ENCODE measurements at regions not wholly inside any gene's neighbourhood (a gene's known extent, or its start where the extent isn't known, plus 50 kb on each side); places are given as distances from the start of the nearest gene placed in this dataset.
"Not testable (repeated sequence)": the region's sequence is repeated elsewhere in the genome, so short reads cannot be mapped to it uniquely, and the experiment has no call there.

DNA sequence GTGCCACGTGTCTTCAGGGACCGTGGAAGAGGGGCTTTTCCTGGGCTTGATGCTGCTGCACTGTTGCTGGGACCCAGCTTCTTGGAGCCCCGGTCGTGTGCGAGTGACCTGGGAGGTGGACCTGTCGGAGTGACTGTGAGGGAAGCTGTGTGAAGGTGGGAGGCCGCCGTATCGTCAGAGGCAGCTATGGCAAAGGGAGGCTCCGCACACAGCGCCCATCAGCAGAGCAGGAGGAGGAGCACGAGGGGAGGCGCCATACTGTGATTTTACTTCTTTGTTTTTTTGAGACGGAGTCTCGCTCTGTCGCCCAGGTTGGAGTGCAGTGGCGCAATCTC lies 171.0 kb downstream of the LAT start:
- H3K36me3 ChIP-seq (ENCODE audit: control insufficient read depth in 1 of 2, insufficient read depth in 2 of 2, low read length in 1 of 2); H3K9me3 ChIP-seq (ENCODE audit: control insufficient read depth, low read length); H3K4me1 ChIP-seq (ENCODE audit: control insufficient read depth in 1 of 2, insufficient read depth in 2 of 2, low read length in 2 of 2); ATAC-seq (ENCODE audit: low FRiP score); H3K27me3 ChIP-seq (ENCODE audit: control insufficient read depth in 1 of 2, insufficient read depth in 2 of 2, low read length in 1 of 2); intact Hi-C loops (cut with DNase I); H3K27ac ChIP-seq (ENCODE audit: low read depth in 1 of 2, low read length in 2 of 2); H3K4me3 ChIP-seq (ENCODE audit: low read length in 2 of 2): not testable (repeated sequence)
- WGBS, 2 donors: 97 to 100% methylated on average over 17 of the region's 17 CpGs
- peak in 1 of 2 donors; percentile 42 for DNase-seq

DNA sequence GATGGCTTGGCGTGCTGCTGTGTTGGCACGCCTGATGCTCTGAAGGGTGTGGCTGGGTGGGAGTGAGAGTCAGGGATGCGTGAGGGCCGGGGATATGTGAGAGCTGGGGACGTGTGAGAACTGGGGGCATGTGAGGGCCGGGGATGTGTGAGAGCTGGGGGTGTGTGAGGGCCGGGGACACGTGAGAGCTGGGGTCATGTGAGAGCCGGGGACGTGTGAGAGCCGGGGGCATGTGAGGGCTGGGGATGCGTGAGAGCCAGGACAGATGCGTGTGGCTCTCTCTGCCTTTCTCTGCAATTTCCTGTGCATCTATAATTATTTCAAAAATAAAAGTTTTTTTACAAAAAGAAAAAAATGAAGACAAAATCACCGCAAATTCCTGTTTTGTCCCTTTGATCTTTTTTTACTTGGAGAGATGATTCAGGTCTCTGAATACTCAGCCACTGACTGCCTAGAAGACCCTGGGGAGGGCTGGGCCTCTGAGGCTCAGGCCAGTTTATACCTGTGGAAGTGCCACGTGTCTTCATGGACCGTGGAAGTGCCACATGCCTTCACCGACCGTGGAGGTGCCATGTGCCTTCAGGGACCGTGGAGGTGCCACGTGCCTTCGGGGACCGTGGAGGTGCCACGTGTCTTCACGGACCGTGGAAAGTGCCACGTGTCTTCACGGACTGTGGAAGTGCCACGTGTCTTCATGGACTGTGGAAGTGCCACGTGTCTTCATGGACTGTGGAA lies 170.4 kb downstream of the LAT start:
- H3K27ac ChIP-seq (ENCODE audit: low read depth in 1 of 2, low read length in 2 of 2); intact Hi-C loops (cut with DNase I); H3K4me3 ChIP-seq (ENCODE audit: low read length in 2 of 2); H3K9me3 ChIP-seq (ENCODE audit: control insufficient read depth, low read length); H3K4me1 ChIP-seq (ENCODE audit: control insufficient read depth in 1 of 2, insufficient read depth in 2 of 2, low read length in 2 of 2); H3K27me3 ChIP-seq (ENCODE audit: control insufficient read depth in 1 of 2, insufficient read depth in 2 of 2, low read length in 1 of 2); H3K36me3 ChIP-seq (ENCODE audit: control insufficient read depth in 1 of 2, insufficient read depth in 2 of 2, low read length in 1 of 2); ATAC-seq (ENCODE audit: low FRiP score): not testable (repeated sequence)
- WGBS, 2 donors: 86 to 90% methylated on average over 29 of the region's 29 CpGs
- DNase-seq: peak in 1 of 2 donors; percentile 52

DNA sequence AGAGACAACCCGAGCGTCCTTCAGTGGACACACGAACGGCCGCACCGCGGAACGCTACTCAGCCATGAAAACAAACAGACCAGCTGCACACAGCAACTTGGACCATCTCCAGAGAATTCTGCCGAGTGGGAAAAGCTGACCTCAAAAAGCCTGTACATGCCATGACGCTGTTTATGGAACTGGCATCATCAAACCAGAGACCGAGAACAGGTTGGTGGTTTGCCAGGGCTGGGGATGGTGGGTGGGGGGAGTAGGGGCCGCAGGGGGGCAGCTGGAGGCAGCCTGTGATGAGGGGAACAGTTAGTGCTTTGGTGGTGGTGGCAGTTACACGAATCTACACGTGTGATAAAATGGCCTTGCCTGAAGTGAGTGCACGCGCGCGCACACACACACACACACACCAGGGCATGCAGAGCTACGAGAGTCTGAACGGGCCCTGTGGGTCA lies 169.8 kb downstream of the LAT start:
- ATAC-seq (ENCODE audit: low FRiP score): no peak
- no peak overlapping the region for H3K27ac ChIP-seq (ENCODE audit: low read depth in 1 of 2, low read length in 2 of 2)

DNA sequence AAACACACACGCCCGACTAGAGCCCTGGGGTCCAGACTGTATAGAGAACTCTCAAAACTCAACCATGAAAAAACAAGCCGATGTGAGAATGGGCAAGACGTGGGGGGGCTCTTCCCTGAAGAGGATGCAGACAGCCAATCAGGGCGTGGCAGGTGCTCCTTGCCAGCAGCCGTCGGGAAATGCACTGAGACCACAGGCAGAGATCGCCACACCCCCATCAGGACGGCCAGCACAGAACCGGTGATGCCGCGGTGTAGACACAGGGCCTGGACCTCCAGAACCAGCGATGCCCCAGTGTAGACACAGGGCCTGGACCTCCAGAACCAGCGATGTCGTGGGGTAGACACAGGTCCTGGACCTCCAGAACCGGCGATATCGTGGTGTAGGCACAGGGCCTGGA lies 169.2 kb downstream of the LAT start:
- intact Hi-C loops (cut with DNase I): no loop called here
- Histone ChIP-seq H3K36me3 (ENCODE audit: control insufficient read depth in 1 of 2, insufficient read depth in 2 of 2, low read length in 1 of 2) (no peaks in the 10 kb centered on the region), H3K9me3 (ENCODE audit: control insufficient read depth, low read length) (no peaks in the 10 kb centered on the region), H3K4me3 (ENCODE audit: low read length in 2 of 2) (no peak overlapping the region), H3K27ac (ENCODE audit: low read depth in 1 of 2, low read length in 2 of 2) (no peak overlapping the region), H3K27me3 (ENCODE audit: control insufficient read depth in 1 of 2, insufficient read depth in 2 of 2, low read length in 1 of 2) (no peaks in the 10 kb centered on the region), H3K4me1 (ENCODE audit: control insufficient read depth in 1 of 2, insufficient read depth in 2 of 2, low read length in 2 of 2) (no peaks in the 10 kb centered on the region)
- ATAC-seq (ENCODE audit: low FRiP score) (no peak), DNase-seq (peak in 1 of 2 donors; percentile 57)
- 90 to 93% methylated on average over 18 of the region's 18 CpGs for WGBS, 2 donors

More for the DNA sequence above, 169.8 kb downstream of the LAT start:
- H3K4me1 ChIP-seq (ENCODE audit: control insufficient read depth in 1 of 2, insufficient read depth in 2 of 2, low read length in 2 of 2): no peaks in the 10 kb centered on the region
- H3K4me3 ChIP-seq (ENCODE audit: low read length in 2 of 2): no peak overlapping the region
- peak in 1 of 2 donors; percentile 50 for DNase-seq
- WGBS, 2 donors: 37 to 41% methylated on average over 20 of the region's 20 CpGs
- H3K36me3 ChIP-seq (ENCODE audit: control insufficient read depth in 1 of 2, insufficient read depth in 2 of 2, low read length in 1 of 2): no peaks in the 10 kb centered on the region
- intact Hi-C loops (cut with DNase I): no loop called here
- no peaks in the 10 kb centered on the region for H3K9me3 ChIP-seq (ENCODE audit: control insufficient read depth, low read length)
- H3K27me3 ChIP-seq (ENCODE audit: control insufficient read depth in 1 of 2, insufficient read depth in 2 of 2, low read length in 1 of 2): no peaks in the 10 kb centered on the region

DNA sequence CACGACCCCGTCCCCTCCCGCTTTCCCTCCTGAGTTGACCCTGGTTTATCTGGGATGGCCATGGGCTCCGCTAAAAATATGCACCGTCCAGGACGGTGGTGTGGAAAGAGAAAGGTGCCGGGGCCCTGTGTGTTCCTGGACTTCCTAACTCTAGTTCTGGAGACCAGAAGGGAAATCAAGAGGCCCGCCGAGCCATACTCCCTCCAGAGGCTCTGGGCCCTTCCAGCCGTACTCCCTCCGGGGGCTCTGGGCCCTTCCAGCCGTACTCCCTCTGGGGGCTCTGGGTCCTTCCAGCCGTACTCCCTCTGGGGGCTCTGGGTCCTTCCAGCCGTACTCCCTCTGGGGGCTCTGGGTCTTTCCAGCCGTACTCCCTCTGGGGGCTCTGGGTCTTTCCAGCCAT lies 168.5 kb downstream of the LAT start:
- H3K27me3 ChIP-seq (ENCODE audit: control insufficient read depth in 1 of 2, insufficient read depth in 2 of 2, low read length in 1 of 2); ATAC-seq (ENCODE audit: low FRiP score); H3K4me1 ChIP-seq (ENCODE audit: control insufficient read depth in 1 of 2, insufficient read depth in 2 of 2, low read length in 2 of 2); intact Hi-C loops (cut with DNase I); H3K27ac ChIP-seq (ENCODE audit: low read depth in 1 of 2, low read length in 2 of 2); H3K4me3 ChIP-seq (ENCODE audit: low read length in 2 of 2); H3K36me3 ChIP-seq (ENCODE audit: control insufficient read depth in 1 of 2, insufficient read depth in 2 of 2, low read length in 1 of 2); H3K9me3 ChIP-seq (ENCODE audit: control insufficient read depth, low read length): not testable (repeated sequence)
- 90 to 91% methylated on average over 15 of the region's 15 CpGs for WGBS, 2 donors
- peak in 1 of 2 donors; percentile 30 for DNase-seq

DNA sequence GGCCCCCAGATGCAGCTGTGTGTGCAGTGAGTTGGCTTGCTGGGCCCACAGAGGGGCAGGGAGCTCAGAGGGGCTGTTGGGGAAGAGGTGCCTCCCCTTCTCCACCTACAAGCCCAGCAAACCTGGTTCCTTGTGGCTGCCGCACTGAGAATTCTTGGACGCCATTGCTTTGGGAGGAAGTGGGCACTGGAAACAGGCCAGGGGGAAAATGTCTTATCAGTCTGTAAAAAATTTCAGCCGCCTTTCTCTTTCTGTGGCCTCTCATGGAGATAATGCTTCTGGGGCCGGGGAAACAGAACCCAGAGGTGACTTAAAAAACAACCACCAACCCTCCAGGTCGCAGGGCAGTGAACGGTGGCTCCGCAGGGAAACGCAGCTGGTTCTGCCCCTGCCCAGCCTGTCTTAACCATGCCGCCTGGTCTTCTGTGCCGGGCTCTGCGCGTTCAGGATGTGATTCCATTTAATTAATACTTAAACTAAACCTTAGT lies 167.7 kb downstream of the LAT start:
- ATAC-seq (ENCODE audit: low FRiP score); H3K4me1 ChIP-seq (ENCODE audit: control insufficient read depth in 1 of 2, insufficient read depth in 2 of 2, low read length in 2 of 2); H3K9me3 ChIP-seq (ENCODE audit: control insufficient read depth, low read length); H3K27me3 ChIP-seq (ENCODE audit: control insufficient read depth in 1 of 2, insufficient read depth in 2 of 2, low read length in 1 of 2); intact Hi-C loops (cut with DNase I); H3K36me3 ChIP-seq (ENCODE audit: control insufficient read depth in 1 of 2, insufficient read depth in 2 of 2, low read length in 1 of 2); H3K27ac ChIP-seq (ENCODE audit: low read depth in 1 of 2, low read length in 2 of 2); H3K4me3 ChIP-seq (ENCODE audit: low read length in 2 of 2): not testable (repeated sequence)
- DNase-seq: peak in 1 of 2 donors; percentile 42
- 82 to 85% methylated on average over 11 to 12 of the region's 12 CpGs for WGBS, 2 donors

DNA sequence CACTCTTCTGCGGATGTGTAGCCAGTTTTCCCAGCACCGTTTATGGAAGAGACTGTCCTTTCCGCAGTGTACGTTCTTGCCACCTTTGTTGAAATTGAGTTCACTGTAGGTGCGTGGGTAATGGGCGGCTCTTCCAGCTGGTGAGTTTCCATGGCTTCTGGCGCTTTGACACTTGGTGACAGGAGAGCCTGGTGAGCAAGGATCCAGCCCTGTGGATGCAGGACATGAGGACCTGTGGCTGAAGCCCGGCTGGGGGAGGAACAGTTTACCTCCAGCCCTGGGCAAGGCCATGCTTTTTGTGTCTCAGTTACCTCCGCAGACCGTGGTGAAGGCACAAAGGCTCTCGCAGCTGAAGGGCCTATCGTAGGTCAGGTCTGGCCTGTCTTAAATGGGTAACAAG lies 166.5 kb downstream of the LAT start:
- Histone ChIP-seq H3K4me1 (ENCODE audit: control insufficient read depth in 1 of 2, insufficient read depth in 2 of 2, low read length in 2 of 2) (no peaks in the 10 kb centered on the region), H3K36me3 (ENCODE audit: control insufficient read depth in 1 of 2, insufficient read depth in 2 of 2, low read length in 1 of 2) (no peaks in the 10 kb centered on the region), H3K4me3 (ENCODE audit: low read length in 2 of 2) (no peak overlapping the region), H3K27ac (ENCODE audit: low read depth in 1 of 2, low read length in 2 of 2) (no peak overlapping the region), H3K27me3 (ENCODE audit: control insufficient read depth in 1 of 2, insufficient read depth in 2 of 2, low read length in 1 of 2) (no peaks in the 10 kb centered on the region), H3K9me3 (ENCODE audit: control insufficient read depth, low read length) (no peaks in the 10 kb centered on the region)
- 96% methylated on average over 12 of the region's 12 CpGs for WGBS, 2 donors
- intact Hi-C loops (cut with DNase I): no loop called here
- DNase-seq (peak in 1 of 2 donors; percentile 38), ATAC-seq (ENCODE audit: low FRiP score) (no peak)

DNA sequence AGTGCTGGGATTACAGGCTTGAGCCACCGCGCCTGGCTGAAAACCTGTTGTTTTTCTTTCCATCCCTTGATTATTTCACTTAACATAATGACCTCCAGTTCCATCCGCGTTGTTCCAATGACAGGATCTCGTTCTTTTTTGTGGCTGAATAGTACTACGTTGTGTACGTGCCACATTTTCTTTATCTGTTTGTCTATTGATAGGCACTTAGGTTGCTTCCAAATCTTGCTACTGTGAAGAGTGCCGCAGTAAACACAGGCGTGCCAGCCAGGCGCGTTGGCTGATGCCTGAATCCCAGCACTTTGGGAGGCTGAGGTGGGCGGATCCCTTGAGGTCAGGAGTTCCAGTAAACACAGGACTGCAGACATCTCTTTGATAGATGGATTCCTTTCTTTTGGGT lies 165.1 kb downstream of the LAT start:
- 80 to 88% methylated on average over 12 of the region's 12 CpGs for WGBS, 2 donors
- peak in 1 of 2 donors; percentile 39 for DNase-seq
- H3K4me1 ChIP-seq (ENCODE audit: control insufficient read depth in 1 of 2, insufficient read depth in 2 of 2, low read length in 2 of 2); intact Hi-C loops (cut with DNase I); H3K9me3 ChIP-seq (ENCODE audit: control insufficient read depth, low read length); H3K36me3 ChIP-seq (ENCODE audit: control insufficient read depth in 1 of 2, insufficient read depth in 2 of 2, low read length in 1 of 2); ATAC-seq (ENCODE audit: low FRiP score); H3K27me3 ChIP-seq (ENCODE audit: control insufficient read depth in 1 of 2, insufficient read depth in 2 of 2, low read length in 1 of 2); H3K27ac ChIP-seq (ENCODE audit: low read depth in 1 of 2, low read length in 2 of 2); H3K4me3 ChIP-seq (ENCODE audit: low read length in 2 of 2): not testable (repeated sequence)

DNA sequence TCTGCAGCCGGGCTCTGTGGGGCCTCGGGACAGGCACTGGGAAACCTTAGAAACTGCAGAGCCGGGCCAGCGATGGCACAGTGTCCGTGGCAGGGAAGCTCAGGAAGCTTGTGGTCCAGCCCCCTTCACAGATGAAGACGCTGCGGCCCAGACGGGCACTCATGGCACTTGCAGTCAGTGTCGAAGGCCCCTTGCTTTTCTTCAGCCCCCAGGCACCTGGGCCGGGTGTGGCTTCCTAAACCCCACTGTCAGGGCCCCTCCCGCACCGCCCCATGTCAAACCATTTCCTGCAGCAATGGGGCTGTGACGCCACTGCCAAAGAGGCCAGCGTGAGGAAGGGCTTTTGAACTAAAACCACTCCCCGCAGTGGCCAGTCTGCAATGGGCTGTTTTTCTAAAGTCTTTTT lies 164.0 kb downstream of the LAT start:
- Histone ChIP-seq H3K4me1 (ENCODE audit: control insufficient read depth in 1 of 2, insufficient read depth in 2 of 2, low read length in 2 of 2) (no peaks in the 10 kb centered on the region), H3K9me3 (ENCODE audit: control insufficient read depth, low read length) (no peaks in the 10 kb centered on the region), H3K27me3 (ENCODE audit: control insufficient read depth in 1 of 2, insufficient read depth in 2 of 2, low read length in 1 of 2) (no peaks in the 10 kb centered on the region), H3K36me3 (ENCODE audit: control insufficient read depth in 1 of 2, insufficient read depth in 2 of 2, low read length in 1 of 2) (no peaks in the 10 kb centered on the region), H3K27ac (ENCODE audit: low read depth in 1 of 2, low read length in 2 of 2) (no peak overlapping the region), H3K4me3 (ENCODE audit: low read length in 2 of 2) (no peak overlapping the region)
- DNase-seq: peak; percentile 70 to 81
- intact Hi-C loops (cut with DNase I): no loop called here
- WGBS, 2 donors: 90 to 92% methylated on average over 15 of the region's 15 CpGs
- ATAC-seq (ENCODE audit: low FRiP score): peak; percentile 28

All from aorta (tissue), 5 donors.